ENCODE measurements at regions not wholly inside any gene's neighbourhood (a gene's known extent, or its start where the extent isn't known, plus 50 kb on each side); places are given as distances from the start of the nearest gene placed in this dataset.

GRCh38 chr3:6147883-6148282, 713.0 kb upstream of the GRM7 start:
- Histone ChIP-seq H3K36me3 (no peaks in the 10 kb centered on the region), H3K9me3 (no peaks in the 10 kb centered on the region), H3K4me1 (ENCODE audit: control insufficient read depth in 1 of 2, low read depth in 2 of 2) (no peaks in the 10 kb centered on the region), H3K4me3 (no peak overlapping the region), H3K27me3 (replicated peaks; ENCODE audit: insufficient read depth) (no peaks in the 10 kb centered on the region), H3K27ac (no peak overlapping the region)
- DNase-seq (ENCODE audit: low spot score) (no peak), ATAC-seq (ENCODE audit: insufficient number of reproducible peaks, low FRiP score, low read depth) (no peak)
- no peak for TF ChIP-seq CTCF (IDR thresholded peaks at IDR 0.05)

- Histone ChIP-seq H3K4me3 (no peak overlapping the region), H3K27ac (no peak overlapping the region), H3K36me3 (no peaks in the 10 kb centered on the region), H3K27me3 (replicated peaks; ENCODE audit: insufficient read depth) (no peaks in the 10 kb centered on the region), H3K9me3 (no peaks in the 10 kb centered on the region), H3K4me1 (ENCODE audit: control insufficient read depth in 1 of 2, low read depth in 2 of 2) (no peaks in the 10 kb centered on the region)
- ATAC-seq (ENCODE audit: insufficient number of reproducible peaks, low FRiP score, low read depth) (no peak), DNase-seq (ENCODE audit: low spot score) (no peak)
- no peak for TF ChIP-seq CTCF (IDR thresholded peaks at IDR 0.05)
Measured at GRCh38 chr3:6155650-6156338, 705.1 kb upstream of the GRM7 start.

GRCh38 chr3:6165951-6166350, 695.0 kb upstream of the GRM7 start:
- no peak overlapping the region for H3K27ac ChIP-seq
- H3K36me3 ChIP-seq = no peaks in the 10 kb centered on the region
- TF ChIP-seq CTCF (IDR thresholded peaks at IDR 0.05) = no peak
- DNase-seq (ENCODE audit: low spot score) = no peak
- no peak for ATAC-seq (ENCODE audit: insufficient number of reproducible peaks, low FRiP score, low read depth)
- no peak overlapping the region for H3K4me3 ChIP-seq
- H3K4me1 ChIP-seq (ENCODE audit: control insufficient read depth in 1 of 2, low read depth in 2 of 2) = no peaks in the 10 kb centered on the region
- no peaks in the 10 kb centered on the region for H3K9me3 ChIP-seq
- H3K27me3 ChIP-seq (replicated peaks; ENCODE audit: insufficient read depth) = no peaks in the 10 kb centered on the region

- Histone ChIP-seq H3K27me3 (replicated peaks; ENCODE audit: insufficient read depth) (no peaks in the 10 kb centered on the region), H3K4me3 (no peak overlapping the region), H3K9me3 (no peaks in the 10 kb centered on the region), H3K36me3 (no peaks in the 10 kb centered on the region), H3K27ac (no peak overlapping the region), H3K4me1 (ENCODE audit: control insufficient read depth in 1 of 2, low read depth in 2 of 2) (no peaks in the 10 kb centered on the region)
- TF ChIP-seq CTCF (IDR thresholded peaks at IDR 0.05) = no peak
- DNase-seq (ENCODE audit: low spot score) (no peak), ATAC-seq (ENCODE audit: insufficient number of reproducible peaks, low FRiP score, low read depth) (no peak)
Measured at GRCh38 chr3:6168256-6168655, 692.7 kb upstream of the GRM7 start.

GRCh38 chr3:6172871-6173642, 687.9 kb upstream of the GRM7 start:
- ATAC-seq (ENCODE audit: insufficient number of reproducible peaks, low FRiP score, low read depth) (no peak), DNase-seq (ENCODE audit: low spot score) (no peak)
- Histone ChIP-seq H3K4me3 (no peak overlapping the region), H3K36me3 (no peaks in the 10 kb centered on the region), H3K9me3 (no peaks in the 10 kb centered on the region), H3K4me1 (ENCODE audit: control insufficient read depth in 1 of 2, low read depth in 2 of 2) (no peaks in the 10 kb centered on the region), H3K27me3 (replicated peaks; ENCODE audit: insufficient read depth) (no peaks in the 10 kb centered on the region), H3K27ac (no peak overlapping the region)
- TF ChIP-seq CTCF (IDR thresholded peaks at IDR 0.05) = no peak
